Upper lobe of right lung (tissue), 1 donor: ENCODE measurements at regions not wholly inside any gene's neighbourhood (a gene's known extent, or its start where the extent isn't known, plus 50 kb on each side); places are given as distances from the start of the nearest gene placed in this dataset.

Source experiments
- ATAC-seq: fragments of 200-7000 bp; cut with Tn5 transposase; one replicate; pipeline ENCODE4 v1.9.1; 2020; ENCODE audit warnings: mild to moderate bottlenecking, moderate library complexity
- DNase-seq: peaks from one replicate; pipeline ENCODE4 v3.0.0-alpha.2; 2020
- H3K27ac ChIP-seq: fragments of 200-600 bp; one replicate; pipeline ENCODE4 v1.8.0; 2022
- H3K27me3 ChIP-seq: fragments of 200-600 bp; one replicate; pipeline ENCODE4 v1.8.0; 2022; ENCODE audit warnings: mild to moderate bottlenecking
- H3K36me3 ChIP-seq: fragments of 200-600 bp; one replicate; pipeline ENCODE4 v1.8.0; 2022
- H3K4me1 ChIP-seq: fragments of 200-600 bp; one replicate; pipeline ENCODE4 v1.8.0; 2022
- H3K4me3 ChIP-seq: fragments of 200-600 bp; one replicate; pipeline ENCODE4 v1.8.0; 2022; ENCODE audit warnings: mild to moderate bottlenecking
- H3K9me3 ChIP-seq: fragments of 200-600 bp; one replicate; pipeline ENCODE4 v1.8.0; 2022
- CTCF ChIP-seq: fragments of 200-600 bp; IDR thresholded peaks from one replicate; pipeline ENCODE4 v1.8.0; 2022; ENCODE audit warnings: antibody characterized with exemption
- intact Hi-C: fragments of 100-400 bp; cut with DNase I; formaldehyde crosslinking; loops from one replicate; pipeline ENCODE4 v1.11.0; 2022
- donor health status: DM: no; HTN: yes; CAD: no; lungs with severe emphysema.

- no peak for DNase-seq
- H3K4me3 ChIP-seq = no peak overlapping the region
- ATAC-seq = no peak
- no peaks in the 10 kb centered on the region for H3K4me1 ChIP-seq
- no peak for TF ChIP-seq CTCF
- no peaks in the 10 kb centered on the region for H3K9me3 ChIP-seq
- H3K27ac ChIP-seq = no peak overlapping the region
- H3K27me3 ChIP-seq = no peaks in the 10 kb centered on the region
- intact Hi-C loops = no loop called here
- H3K36me3 ChIP-seq = no peaks in the 10 kb centered on the region
Measured at GRCh38 chr6:81987293-81987692, 234.8 kb upstream of the TENT5A start.

- ATAC-seq (no peak), DNase-seq (no peak)
- no peak overlapping the region for H3K4me3 ChIP-seq
- H3K27me3 ChIP-seq = no peaks in the 10 kb centered on the region
- no peak for TF ChIP-seq CTCF
- H3K27ac ChIP-seq = no peak overlapping the region
- no peaks in the 10 kb centered on the region for H3K9me3 ChIP-seq
- no peaks in the 10 kb centered on the region for H3K36me3 ChIP-seq
- no peaks in the 10 kb centered on the region for H3K4me1 ChIP-seq
- intact Hi-C loops = no loop called here
Measured at GRCh38 chr6:81985191-81985590, 232.7 kb upstream of the TENT5A start.

GRCh38 chr6:81984599-81984998 lies 232.1 kb upstream of the TENT5A start:
- Histone ChIP-seq H3K9me3 (no peaks in the 10 kb centered on the region), H3K4me3 (no peak overlapping the region), H3K36me3 (no peaks in the 10 kb centered on the region), H3K27me3 (no peaks in the 10 kb centered on the region), H3K27ac (no peak overlapping the region), H3K4me1 (no peaks in the 10 kb centered on the region)
- intact Hi-C loops = no loop called here
- ATAC-seq (no peak), DNase-seq (no peak)
- no peak for TF ChIP-seq CTCF

DNA sequence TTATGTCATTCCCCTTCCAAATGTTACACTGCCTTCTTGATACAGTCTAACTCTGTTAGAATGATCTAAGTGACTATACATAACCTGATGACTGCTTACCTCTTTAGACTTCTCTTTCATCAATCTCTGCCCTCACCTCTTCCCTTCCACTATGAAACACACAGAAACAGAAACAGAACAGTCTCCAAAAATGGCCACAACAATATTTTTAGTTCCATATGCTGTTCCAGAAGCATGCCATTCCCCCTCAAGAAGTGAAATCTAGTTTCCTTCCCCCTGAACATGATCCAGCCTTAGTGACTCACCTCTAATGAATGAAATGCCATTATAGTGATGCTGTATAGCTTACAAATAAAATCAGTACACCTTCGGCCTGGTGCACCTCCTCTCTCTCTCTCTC lies 229.3 kb upstream of the TENT5A start:
- Histone ChIP-seq H3K27me3 (no peaks in the 10 kb centered on the region), H3K4me1 (no peaks in the 10 kb centered on the region), H3K9me3 (no peaks in the 10 kb centered on the region), H3K4me3 (no peak overlapping the region), H3K36me3 (no peaks in the 10 kb centered on the region), H3K27ac (no peak overlapping the region)
- ATAC-seq (no peak), DNase-seq (no peak)
- intact Hi-C loops = no loop called here
- no peak for TF ChIP-seq CTCF

DNA sequence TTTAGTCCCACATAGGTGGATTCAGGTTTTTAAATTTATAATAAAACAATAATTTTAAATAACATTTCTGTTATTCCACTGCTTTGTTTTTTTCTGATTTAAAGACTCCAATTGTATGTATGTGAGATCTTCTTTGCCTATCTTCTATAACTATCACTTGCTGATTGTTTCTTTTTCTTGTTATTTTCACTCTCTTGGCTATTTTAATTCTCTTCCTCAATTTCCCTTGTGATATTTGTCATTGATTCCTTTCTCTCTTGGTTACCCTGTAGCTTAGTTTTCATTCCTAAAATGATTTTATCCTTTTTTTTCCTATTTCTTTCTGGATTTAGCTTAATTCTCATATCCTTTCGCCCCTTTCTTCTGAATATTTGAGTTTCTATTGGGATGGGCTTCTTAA lies 227.3 kb upstream of the TENT5A start:
- Histone ChIP-seq H3K4me1 (no peaks in the 10 kb centered on the region), H3K36me3 (no peaks in the 10 kb centered on the region), H3K27me3 (no peaks in the 10 kb centered on the region), H3K27ac (no peak overlapping the region), H3K9me3 (no peaks in the 10 kb centered on the region), H3K4me3 (no peak overlapping the region)
- TF ChIP-seq CTCF = no peak
- ATAC-seq (no peak), DNase-seq (no peak)
- intact Hi-C loops = no loop called here

- no peak for ATAC-seq
Measured at GRCh38 chr6:81979329-81979728, 226.8 kb upstream of the TENT5A start.

More at GRCh38 chr6:81979329-81979728, 226.8 kb upstream of the TENT5A start:
- Histone ChIP-seq H3K27ac (no peak overlapping the region), H3K9me3 (no peaks in the 10 kb centered on the region), H3K4me1 (no peaks in the 10 kb centered on the region), H3K27me3 (no peaks in the 10 kb centered on the region), H3K4me3 (no peak overlapping the region), H3K36me3 (no peaks in the 10 kb centered on the region)
- no peak for DNase-seq
- TF ChIP-seq CTCF = no peak
- intact Hi-C loops = no loop called here
